MM.1S (cell line): ENCODE measurements at regions not wholly inside any gene's neighbourhood (a gene's known extent, or its start where the extent isn't known, plus 50 kb on each side); places are given as distances from the start of the nearest gene placed in this dataset.
"Not testable (repeated sequence)": the region's sequence is repeated elsewhere in the genome, so short reads cannot be mapped to it uniquely, and the experiment has no call there.

Experiments
- DNase-seq: peaks from one replicate; pipeline ENCODE4 v3.0.0-alpha.2; 2015
- H2AFZ ChIP-seq: fragments of 300-600 bp; sonication (generic); 2 replicates; pipeline ENCODE4 v1.6.0; 2016; ENCODE audit warnings: antibody characterized with exemption, low read length
- H3F3A ChIP-seq: fragments of 300-600 bp; sonication (generic); 2 replicates; pipeline ENCODE4 v1.6.1; 2016; ENCODE audit warnings: mild to moderate bottlenecking, antibody characterized with exemption, low read length, moderate library complexity, mixed read lengths; ENCODE audit not compliant: insufficient read depth
- H3K27ac ChIP-seq: fragments of 300-600 bp; sonication (generic); 2 replicates; pipeline ENCODE4 v1.5.1; 2016; ENCODE audit warnings: mild to moderate bottlenecking, low read length
- H3K27me3 ChIP-seq: fragments of 300-600 bp; sonication (generic); replicated peaks from 2 replicates; pipeline ENCODE4 v1.6.0; 2016; ENCODE audit warnings: low read length; ENCODE audit not compliant: insufficient read depth
- H3K36me3 ChIP-seq: fragments of 300-600 bp; sonication (generic); replicated peaks from 2 replicates; pipeline ENCODE4 v1.6.1; 2016; ENCODE audit warnings: mild to moderate bottlenecking, low read length, mixed read lengths; ENCODE audit not compliant: insufficient read depth
- H3K4me1 ChIP-seq: fragments of 300-600 bp; sonication (generic); 2 replicates; pipeline ENCODE4 v1.6.1; 2016; ENCODE audit warnings: low read length, mixed read lengths
- H3K4me2 ChIP-seq: fragments of 300-600 bp; sonication (generic); 2 replicates; pipeline ENCODE4 v1.6.0; 2016; ENCODE audit warnings: low read depth, low read length
- H3K4me3 ChIP-seq: fragments of 300-600 bp; sonication (generic); 2 replicates; pipeline ENCODE4 v1.5.1; 2016; ENCODE audit warnings: low read length, mixed read lengths
- H3K79me2 ChIP-seq: fragments of 300-600 bp; sonication (generic); 2 replicates; pipeline ENCODE4 v1.6.1; 2016; ENCODE audit warnings: mixed run types, low read length, mixed read lengths
- H3K9ac ChIP-seq: fragments of 300-600 bp; sonication (generic); 2 replicates; pipeline ENCODE4 v1.6.1; 2016; ENCODE audit warnings: low read length, mixed read lengths
- H3K9me2 ChIP-seq: fragments of 300-600 bp; sonication (generic); replicated peaks from 2 replicates; pipeline ENCODE4 v1.6.1; 2016; ENCODE audit warnings: mild to moderate bottlenecking, low read length, mixed read lengths; ENCODE audit not compliant: insufficient read depth
- H3K9me3 ChIP-seq: fragments of 300-600 bp; sonication (generic); replicated peaks from 2 replicates; pipeline ENCODE4 v1.6.1; 2016; ENCODE audit warnings: mild to moderate bottlenecking, low read length, mixed read lengths; ENCODE audit not compliant: insufficient read depth
- H4K20me1 ChIP-seq: fragments of 300-600 bp; sonication (generic); 2 replicates; pipeline ENCODE4 v1.6.1; 2016; ENCODE audit warnings: mild to moderate bottlenecking, low read length, moderate library complexity, mixed read lengths; ENCODE audit not compliant: insufficient read depth
- CTCF ChIP-seq: fragments of 300-600 bp; sonication (generic); IDR thresholded peaks from 2 replicates; pipeline ENCODE4 v1.5.1; 2016; ENCODE audit warnings: antibody characterized with exemption, low read length, mixed read lengths
- EZH2 ChIP-seq: fragments of 300-600 bp; sonication (generic); optimal IDR thresholded peaks from 2 replicates; pipeline ENCODE3; 2017; ENCODE audit warnings: low read depth, mild to moderate bottlenecking, antibody characterized with exemption, low read length, mixed read lengths
- EZH2phosphoT487 ChIP-seq: fragments of 300-600 bp; sonication (generic); IDR thresholded peaks from 2 replicates; pipeline ENCODE4 v1.6.1; 2018; ENCODE audit warnings: antibody characterized with exemption, low read length

GRCh38 chr1:214861615-214862014, 220.9 kb upstream of the KCNK2 start:
- Histone ChIP-seq H3K4me1 (no peaks in the 10 kb centered on the region), H3K9ac (no peak overlapping the region), H3K79me2 (no peaks in the 10 kb centered on the region), H3K36me3 (no peaks in the 10 kb centered on the region), H3F3A (no peaks in the 10 kb centered on the region), H3K27me3 (no peaks in the 10 kb centered on the region), H3K27ac (no peak overlapping the region), H2AFZ (no peak overlapping the region), H3K9me2 (no peaks in the 10 kb centered on the region), H4K20me1 (no peaks in the 10 kb centered on the region), H3K4me3 (no peak overlapping the region), H3K9me3 (no peaks in the 10 kb centered on the region), H3K4me2 (no peak overlapping the region)
- no peak for TF ChIP-seq EZH2phosphoT487
- TF ChIP-seq EZH2 = no peak
- TF ChIP-seq CTCF = no peak
- DNase-seq = no peak

- no peak overlapping the region for H3K4me3 ChIP-seq
- H3K79me2 ChIP-seq = no peaks in the 10 kb centered on the region
- no peaks in the 10 kb centered on the region for H3K9me3 ChIP-seq
- no peaks in the 10 kb centered on the region for H3K36me3 ChIP-seq
- no peak overlapping the region for H3K9ac ChIP-seq
- no peaks in the 10 kb centered on the region for H3K9me2 ChIP-seq
- TF ChIP-seq EZH2phosphoT487 (no peak), CTCF (no peak)
- no peak overlapping the region for H3K4me2 ChIP-seq
- H3K27me3 ChIP-seq = no peaks in the 10 kb centered on the region
- H3K27ac ChIP-seq = no peak overlapping the region
- H2AFZ ChIP-seq = no peak overlapping the region
- no peak for DNase-seq
- no peaks in the 10 kb centered on the region for H3K4me1 ChIP-seq
- H3F3A ChIP-seq = no peaks in the 10 kb centered on the region
- no peaks in the 10 kb centered on the region for H4K20me1 ChIP-seq
Measured at GRCh38 chr1:214862421-214862820, 220.1 kb upstream of the KCNK2 start.

GRCh38 chr1:214864896-214865688, 217.4 kb upstream of the KCNK2 start:
- no peak overlapping the region for H3K27ac ChIP-seq
- H3K9me3 ChIP-seq = no peaks in the 10 kb centered on the region
- no peak overlapping the region for H2AFZ ChIP-seq
- no peaks in the 10 kb centered on the region for H4K20me1 ChIP-seq
- DNase-seq = no peak
- no peak overlapping the region for H3K4me2 ChIP-seq
- H3K9ac ChIP-seq = no peak overlapping the region
- H3K36me3 ChIP-seq = no peaks in the 10 kb centered on the region
- H3K79me2 ChIP-seq = no peaks in the 10 kb centered on the region
- no peaks in the 10 kb centered on the region for H3K4me1 ChIP-seq
- TF ChIP-seq CTCF = no peak
- TF ChIP-seq EZH2 = no peak
- no peak for TF ChIP-seq EZH2phosphoT487
- no peaks in the 10 kb centered on the region for H3K9me2 ChIP-seq
- no peak overlapping the region for H3K4me3 ChIP-seq
- H3F3A ChIP-seq = no peaks in the 10 kb centered on the region
- no peaks in the 10 kb centered on the region for H3K27me3 ChIP-seq

DNA sequence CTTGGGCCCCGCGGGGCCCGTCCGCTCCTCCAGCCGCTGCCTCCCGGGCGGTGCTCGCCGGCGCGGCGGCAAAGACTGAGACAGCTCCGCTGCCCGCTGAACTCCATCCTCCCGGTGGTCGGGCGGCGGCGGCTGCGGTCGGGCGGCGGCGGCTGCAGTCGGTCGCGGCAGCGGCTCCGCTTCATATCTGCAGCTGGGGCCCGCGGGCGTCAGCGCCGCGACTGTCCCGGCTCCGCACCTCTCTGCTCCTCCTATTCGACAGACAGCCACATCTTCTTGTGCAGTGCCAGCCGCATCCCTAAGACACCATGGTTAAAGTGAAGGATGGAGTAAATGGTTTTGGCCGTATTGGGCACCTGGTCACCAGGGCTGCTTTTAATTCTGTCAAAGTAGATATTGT, 212.1 kb upstream of the KCNK2 start:
- H3K9ac ChIP-seq, H3K4me2 ChIP-seq, H3F3A ChIP-seq, H3K79me2 ChIP-seq, H3K27ac ChIP-seq, H3K36me3 ChIP-seq, H3K4me1 ChIP-seq, H3K27me3 ChIP-seq, H3K9me3 ChIP-seq, DNase-seq, H2AFZ ChIP-seq, H4K20me1 ChIP-seq, H3K4me3 ChIP-seq, H3K9me2 ChIP-seq: not testable (repeated sequence)
